ENCODE measurements at regions not wholly inside any gene's neighbourhood (a gene's known extent, or its start where the extent isn't known, plus 50 kb on each side); places are given as distances from the start of the nearest gene placed in this dataset.

GRCh38 chr18:33828949-33829348 lies 250.9 kb downstream of the ASXL3 start:
- TF ChIP-seq, protein P1, sequence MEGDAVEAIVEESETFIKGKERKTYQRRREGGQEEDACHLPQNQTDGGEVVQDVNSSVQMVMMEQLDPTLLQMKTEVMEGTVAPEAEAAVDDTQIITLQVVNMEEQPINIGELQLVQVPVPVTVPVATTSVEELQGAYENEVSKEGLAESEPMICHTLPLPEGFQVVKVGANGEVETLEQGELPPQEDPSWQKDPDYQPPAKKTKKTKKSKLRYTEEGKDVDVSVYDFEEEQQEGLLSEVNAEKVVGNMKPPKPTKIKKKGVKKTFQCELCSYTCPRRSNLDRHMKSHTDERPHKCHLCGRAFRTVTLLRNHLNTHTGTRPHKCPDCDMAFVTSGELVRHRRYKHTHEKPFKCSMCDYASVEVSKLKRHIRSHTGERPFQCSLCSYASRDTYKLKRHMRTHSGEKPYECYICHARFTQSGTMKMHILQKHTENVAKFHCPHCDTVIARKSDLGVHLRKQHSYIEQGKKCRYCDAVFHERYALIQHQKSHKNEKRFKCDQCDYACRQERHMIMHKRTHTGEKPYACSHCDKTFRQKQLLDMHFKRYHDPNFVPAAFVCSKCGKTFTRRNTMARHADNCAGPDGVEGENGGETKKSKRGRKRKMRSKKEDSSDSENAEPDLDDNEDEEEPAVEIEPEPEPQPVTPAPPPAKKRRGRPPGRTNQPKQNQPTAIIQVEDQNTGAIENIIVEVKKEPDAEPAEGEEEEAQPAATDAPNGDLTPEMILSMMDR (IDR thresholded peaks at IDR 0.05), result no peak
- no peak for TF ChIP-seq POLR2A (IDR thresholded peaks at IDR 0.05)
